Osteoblast (primary cell): ENCODE measurements at regions not wholly inside any gene's neighbourhood (a gene's known extent, or its start where the extent isn't known, plus 50 kb on each side); places are given as distances from the start of the nearest gene placed in this dataset.

ENCODE experiments used
- DNase-seq: peaks from one replicate; pipeline ENCODE4 v3.0.0; 2011; ENCODE audit warnings: low spot score, mixed read lengths; ENCODE audit not compliant: insufficient read length; ENCODE audit errors: missing footprints
- H2AFZ ChIP-seq: 2 replicates; pipeline ENCODE4 v1.6.0; 2011; ENCODE audit warnings: mild to moderate bottlenecking, low read length
- H3K27ac ChIP-seq: 2 replicates; pipeline ENCODE4 v1.5.1; 2011; ENCODE audit warnings: mild to moderate bottlenecking, low read depth, low read length, moderate library complexity
- H3K27me3 ChIP-seq: 2 replicates; pipeline ENCODE4 v1.6.0; 2012; ENCODE audit warnings: mild to moderate bottlenecking, control low read depth, inconsistent platforms, low read length, moderate library complexity; ENCODE audit not compliant: insufficient read depth
- H3K36me3 ChIP-seq: 2 replicates; pipeline ENCODE4 v1.5.1; 2011; ENCODE audit warnings: mild to moderate bottlenecking, low read length, control low read depth, moderate library complexity; ENCODE audit not compliant: insufficient read depth
- H3K4me1 ChIP-seq: 2 replicates; pipeline ENCODE4 v1.5.1; 2011; ENCODE audit warnings: mild to moderate bottlenecking, low read length, control low read depth, moderate library complexity; ENCODE audit not compliant: insufficient read depth
- H3K4me2 ChIP-seq: 2 replicates; pipeline ENCODE4 v1.6.0; 2011; ENCODE audit warnings: mild to moderate bottlenecking, low read length; ENCODE audit not compliant: insufficient read depth
- H3K4me3 ChIP-seq: fragments of 200-600 bp; sonication (generic); 3 replicates; pipeline ENCODE4 v1.5.1; 2012; ENCODE audit warnings: mild to moderate bottlenecking, low read length, inconsistent platforms; ENCODE audit not compliant: insufficient read depth
- H3K79me2 ChIP-seq: 2 replicates; pipeline ENCODE4 v1.6.0; 2012; ENCODE audit warnings: mild to moderate bottlenecking, low read length, control low read depth, inconsistent platforms; ENCODE audit not compliant: insufficient read depth
- H3K9me3 ChIP-seq: 2 replicates; pipeline ENCODE4 v1.5.1; 2011; ENCODE audit warnings: low read depth, low read length, control low read depth
- H4K20me1 ChIP-seq: 2 replicates; pipeline ENCODE4 v1.6.0; 2012; ENCODE audit warnings: mild to moderate bottlenecking, low read length, control low read depth; ENCODE audit not compliant: insufficient read depth
- TF ChIP-seq, protein P1 (sequence below): IDR thresholded peaks from 2 replicates; pipeline ENCODE4 v1.5.1; 2011; ENCODE audit warnings: mild to moderate bottlenecking, low read depth, low read length, moderate library complexity; ENCODE audit errors: extremely low read depth

DNA sequence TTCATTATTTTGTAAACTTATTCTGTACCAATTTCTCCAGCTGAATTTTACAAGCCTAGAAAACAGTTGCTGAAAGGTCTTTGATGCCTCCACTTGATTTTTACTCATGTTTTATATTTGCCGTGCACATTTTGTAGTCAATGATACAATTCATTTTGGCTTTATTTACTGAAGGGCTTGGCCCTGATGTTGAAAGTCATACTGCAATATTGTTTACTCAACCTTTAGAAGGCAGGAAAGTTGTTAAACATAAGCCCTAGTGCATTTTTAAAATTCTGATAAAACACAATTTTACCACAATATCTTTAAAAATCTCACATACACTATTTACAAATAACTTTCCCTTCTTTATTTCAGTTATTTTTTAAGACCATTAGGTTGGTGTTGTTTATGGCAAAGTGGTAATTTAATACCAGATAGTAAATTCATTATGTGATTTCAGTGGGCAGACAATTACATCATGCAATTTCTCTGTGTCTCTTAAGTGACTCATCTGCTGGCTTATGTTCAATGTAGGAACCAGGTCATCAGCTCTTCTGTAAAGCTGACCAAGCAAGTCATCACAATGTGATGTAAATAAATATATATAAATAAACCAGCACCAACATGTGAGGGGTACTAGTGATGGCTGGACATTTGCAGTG, 121.1 kb upstream of the SLC35B3 start:
- no peak for DNase-seq
- Histone ChIP-seq H3K4me3 (no peak overlapping the region), H3K79me2 (no peaks in the 10 kb centered on the region), H3K36me3 (no peaks in the 10 kb centered on the region), H2AFZ (no peak overlapping the region), H3K4me2 (no peak overlapping the region), H3K27me3 (no peaks in the 10 kb centered on the region), H3K9me3 (peaks cover 4% of the 10 kb centered on the region), H4K20me1 (no peaks in the 10 kb centered on the region), H3K27ac (no peak overlapping the region), H3K4me1 (no peaks in the 10 kb centered on the region)
- TF ChIP-seq, protein P1, sequence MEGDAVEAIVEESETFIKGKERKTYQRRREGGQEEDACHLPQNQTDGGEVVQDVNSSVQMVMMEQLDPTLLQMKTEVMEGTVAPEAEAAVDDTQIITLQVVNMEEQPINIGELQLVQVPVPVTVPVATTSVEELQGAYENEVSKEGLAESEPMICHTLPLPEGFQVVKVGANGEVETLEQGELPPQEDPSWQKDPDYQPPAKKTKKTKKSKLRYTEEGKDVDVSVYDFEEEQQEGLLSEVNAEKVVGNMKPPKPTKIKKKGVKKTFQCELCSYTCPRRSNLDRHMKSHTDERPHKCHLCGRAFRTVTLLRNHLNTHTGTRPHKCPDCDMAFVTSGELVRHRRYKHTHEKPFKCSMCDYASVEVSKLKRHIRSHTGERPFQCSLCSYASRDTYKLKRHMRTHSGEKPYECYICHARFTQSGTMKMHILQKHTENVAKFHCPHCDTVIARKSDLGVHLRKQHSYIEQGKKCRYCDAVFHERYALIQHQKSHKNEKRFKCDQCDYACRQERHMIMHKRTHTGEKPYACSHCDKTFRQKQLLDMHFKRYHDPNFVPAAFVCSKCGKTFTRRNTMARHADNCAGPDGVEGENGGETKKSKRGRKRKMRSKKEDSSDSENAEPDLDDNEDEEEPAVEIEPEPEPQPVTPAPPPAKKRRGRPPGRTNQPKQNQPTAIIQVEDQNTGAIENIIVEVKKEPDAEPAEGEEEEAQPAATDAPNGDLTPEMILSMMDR = no peak

DNA sequence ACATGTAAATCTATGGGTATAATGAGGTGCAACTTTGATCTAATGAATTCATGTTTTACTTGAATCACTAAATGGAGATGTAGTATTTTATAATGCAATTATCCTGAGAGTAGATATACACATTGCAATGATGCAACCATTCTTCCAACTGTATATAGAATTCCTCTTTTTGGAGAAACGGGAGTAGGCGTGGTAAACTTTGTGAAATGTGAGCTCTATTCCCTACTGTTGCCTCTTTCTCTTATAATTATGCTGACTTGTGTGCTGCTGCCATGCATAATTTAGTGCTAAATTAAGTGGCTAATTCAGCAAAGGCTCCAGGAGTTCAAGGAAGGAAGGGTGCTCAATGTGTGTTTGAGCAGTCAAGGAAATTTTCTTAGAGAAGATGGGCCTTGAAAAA, 116.6 kb upstream of the SLC35B3 start:
- Histone ChIP-seq H3K27ac (no peak overlapping the region), H3K79me2 (no peaks in the 10 kb centered on the region), H3K36me3 (no peaks in the 10 kb centered on the region), H2AFZ (no peak overlapping the region), H3K9me3 (no peaks in the 10 kb centered on the region), H3K4me3 (no peak overlapping the region), H3K27me3 (no peaks in the 10 kb centered on the region), H3K4me2 (no peak overlapping the region), H4K20me1 (no peaks in the 10 kb centered on the region), H3K4me1 (no peaks in the 10 kb centered on the region)
- TF ChIP-seq, protein P1 = no peak
- no peak for DNase-seq

DNA sequence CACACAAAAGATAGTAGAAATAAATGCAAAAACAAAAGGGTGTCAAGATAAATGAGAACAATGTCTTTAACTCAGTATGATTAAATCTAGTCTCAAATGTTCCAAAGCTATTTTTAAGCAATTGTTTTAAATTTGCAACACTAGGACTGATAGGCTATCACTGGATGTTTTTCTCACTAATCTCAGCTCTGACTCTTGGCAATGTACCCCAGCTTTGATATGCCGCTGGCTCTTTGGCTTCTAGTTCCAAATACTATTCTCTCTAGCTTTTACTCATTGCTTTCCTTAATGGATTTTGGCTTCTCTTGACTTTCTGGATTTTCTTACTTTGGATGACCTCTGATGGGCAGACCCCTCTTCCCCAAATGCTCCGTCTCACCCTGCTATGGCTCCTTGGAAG, 116.0 kb upstream of the SLC35B3 start:
- H3K4me2 ChIP-seq = no peak overlapping the region
- no peaks in the 10 kb centered on the region for H3K79me2 ChIP-seq
- no peak for DNase-seq
- TF ChIP-seq, protein P1 = no peak
- no peak overlapping the region for H2AFZ ChIP-seq
- no peaks in the 10 kb centered on the region for H3K27me3 ChIP-seq
- no peaks in the 10 kb centered on the region for H3K9me3 ChIP-seq
- no peaks in the 10 kb centered on the region for H3K4me1 ChIP-seq
- H4K20me1 ChIP-seq = no peaks in the 10 kb centered on the region
- H3K36me3 ChIP-seq = no peaks in the 10 kb centered on the region
- no peak overlapping the region for H3K27ac ChIP-seq
- no peak overlapping the region for H3K4me3 ChIP-seq

DNA sequence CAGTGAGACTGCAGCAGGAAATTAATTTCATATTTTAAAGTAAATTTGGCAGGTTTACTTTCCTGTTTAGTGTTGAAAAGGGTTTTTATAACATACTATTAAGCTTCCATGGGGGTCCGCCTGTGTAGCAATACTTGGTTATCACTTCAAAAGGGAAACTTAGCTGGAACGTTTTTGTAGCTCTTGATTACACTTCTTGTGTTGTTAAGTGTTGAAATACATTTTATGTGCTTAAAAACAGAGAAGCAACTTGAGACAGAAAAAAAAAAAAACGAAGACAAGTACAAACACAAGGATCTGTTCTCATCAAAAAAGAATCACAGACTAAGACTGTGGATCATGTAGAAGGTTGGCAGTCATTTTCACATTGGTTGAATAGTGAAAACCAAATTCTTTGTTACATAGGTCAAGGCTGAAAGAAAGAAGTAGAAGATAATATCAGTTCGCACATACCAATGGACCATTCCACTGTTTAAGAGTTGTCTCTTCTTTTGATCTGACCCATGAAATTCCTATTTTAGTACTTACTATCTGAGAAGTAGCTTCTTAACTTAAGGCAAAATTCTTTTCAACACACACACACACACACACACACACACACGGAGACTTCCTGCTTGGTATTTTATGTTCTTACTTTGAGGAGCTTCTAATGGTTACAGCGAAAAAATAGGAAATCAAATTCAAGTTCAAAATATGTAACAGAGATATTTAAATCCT, 113.9 kb upstream of the SLC35B3 start:
- no peaks in the 10 kb centered on the region for H3K27me3 ChIP-seq
- no peaks in the 10 kb centered on the region for H3K79me2 ChIP-seq
- H3K36me3 ChIP-seq = no peaks in the 10 kb centered on the region
- TF ChIP-seq, protein P1 = no peak
- DNase-seq = no peak
- no peaks in the 10 kb centered on the region for H3K9me3 ChIP-seq
- H3K4me3 ChIP-seq = no peak overlapping the region
- no peaks in the 10 kb centered on the region for H4K20me1 ChIP-seq
- no peak overlapping the region for H3K27ac ChIP-seq
- H3K4me2 ChIP-seq = no peak overlapping the region
- no peak overlapping the region for H2AFZ ChIP-seq
- H3K4me1 ChIP-seq = no peaks in the 10 kb centered on the region
